Ovary (tissue), 7 donors: ENCODE measurements at regions not wholly inside any gene's neighbourhood (a gene's known extent, or its start where the extent isn't known, plus 50 kb on each side); places are given as distances from the start of the nearest gene placed in this dataset.

Experiments used
- DNase-seq, 5 donors: peaks; one replicate each; pipeline ENCODE4 v3.0.0-alpha.2; 2019 to 2020
- H3K27ac ChIP-seq, 2 donors: fragments of 200-600 bp; one replicate each; pipeline versions ENCODE4 v1.5.1 to v1.8.0; 2019 to 2022
- H3K27me3 ChIP-seq: fragments of 200-600 bp; one replicate; pipeline ENCODE4 v1.8.0; 2022
- H3K36me3 ChIP-seq: fragments of 200-600 bp; sonication (generic); one replicate; pipeline ENCODE4 v1.5.1; 2019
- H3K4me1 ChIP-seq: one replicate; pipeline ENCODE4 v1.8.1; 2013; ENCODE audit warnings: mild to moderate bottlenecking, moderate library complexity; ENCODE audit not compliant: insufficient read depth
- H3K4me3 ChIP-seq: fragments of 200-600 bp; sonication (generic); one replicate; pipeline ENCODE4 v1.5.1; 2017
- H3K9me3 ChIP-seq, 2 donors: fragments of 200-600 bp in 1 of 2; sonication (generic) in 1 of 2; one replicate each; pipeline versions ENCODE4 v1.5.1 to v1.8.1; 2013 to 2019; ENCODE audit warnings: mild to moderate bottlenecking in 1 of 2, moderate library complexity in 1 of 2
- EP300 ChIP-seq: sonication (generic); formaldehyde crosslinking; IDR thresholded peaks from one replicate; pipeline ENCODE4 v1.6.1; 2017; ENCODE audit warnings: antibody characterized with exemption
- POLR2A ChIP-seq: fragments of 450-650 bp; IDR thresholded peaks from one replicate; pipeline ENCODE4 v1.6.1; 2017; ENCODE audit warnings: antibody characterized with exemption, mild to moderate bottlenecking, moderate library complexity
- WGBS, 3 donors: extraction: QIAGEN DNeasy Blood & Tissue Kit in 1 of 3; methylation state at CpG; one replicate each; pipeline versions ENCODE4 v1.1.5 to v1.1.7; 2013 to 2017; 5-methylcytosine and 5-hydroxymethylcytosine counted together
- intact Hi-C, 4 donors: fragments of 100-400 bp; cut with DNase I; formaldehyde crosslinking; loops; one replicate each; pipeline versions ENCODE4 v1.11.0 to v1.15.1; 2022 to 2023
- TF ChIP-seq, protein P1 (sequence below), 3 donors: fragments of 450-650 bp in 2 of 3; fragments of 200-600 bp in 1 of 3; IDR thresholded peaks; one replicate each; pipeline versions ENCODE4 v1.5.1 to v1.8.0; 2016 to 2022; ENCODE audit warnings: antibody characterized with exemption in 3 of 3, mild to moderate bottlenecking in 1 of 3
- donor health status: DM: no; HTN: no; CAD: no; lungs with moderate emphysema.
- donor health status: DM: no; HTN: no; CAD: no.
- donor health status: Bipolar disorder and iron deficiency.
- donor health status: DM: no; HTN: no; CAD: no.
- donor health status: DM: yes; HTN: yes; CAD: no.

DNA sequence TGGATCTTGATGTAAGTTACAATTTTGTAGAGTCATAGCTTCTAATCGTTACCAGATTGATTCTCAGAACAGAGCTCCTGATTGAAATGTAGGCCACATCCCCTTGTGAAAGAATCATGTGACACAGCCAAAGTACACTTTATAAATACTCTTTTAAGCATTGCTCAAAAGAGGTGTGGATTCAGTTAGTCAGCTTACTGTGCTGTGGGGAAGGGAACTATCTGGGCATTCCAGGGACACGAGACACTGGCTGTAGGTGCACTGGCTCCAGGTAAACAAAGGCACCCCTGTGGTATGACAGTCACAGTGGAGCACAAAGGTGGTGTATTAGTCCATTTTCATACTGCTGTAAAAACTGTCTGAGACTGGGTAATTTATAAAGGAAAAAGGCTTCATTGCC, 222.8 kb downstream of the LIG4 start:
- DNase-seq = no peak
- no peak for TF ChIP-seq POLR2A
- Histone ChIP-seq H3K9me3 (no peaks in the 10 kb centered on the region), H3K36me3 (no peaks in the 10 kb centered on the region), H3K27me3 (no peaks in the 10 kb centered on the region), H3K4me1 (no peaks in the 10 kb centered on the region), H3K27ac (no peak overlapping the region), H3K4me3 (no peak overlapping the region)
- WGBS, 3 donors = 51 to 71% (median 57%) methylated on average over 2 of the region's 2 CpGs
- intact Hi-C loops = no loop called here

DNA sequence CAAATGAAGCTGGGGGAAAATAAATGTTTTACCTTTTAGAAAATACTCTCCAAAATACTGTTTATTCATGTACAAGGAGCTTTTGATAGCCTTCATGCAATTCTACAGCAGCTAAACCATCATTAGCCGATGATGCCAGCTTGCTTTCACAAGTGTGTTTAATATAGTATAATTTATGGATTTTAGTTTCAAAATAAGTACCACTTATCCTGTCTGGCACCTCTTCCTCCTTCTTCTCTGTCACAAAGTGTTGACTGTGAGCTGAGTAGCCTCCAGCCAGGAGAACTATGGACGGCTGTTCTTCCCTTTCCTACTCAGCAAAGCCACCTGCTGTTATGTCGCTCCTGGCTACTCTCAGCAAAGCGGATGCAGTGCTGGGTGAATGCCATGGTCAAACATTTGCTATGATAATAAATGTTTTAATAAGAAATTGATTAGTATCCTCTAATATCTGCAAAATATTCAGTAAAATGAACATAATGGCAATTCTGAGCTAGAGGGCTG, 238.2 kb downstream of the LIG4 start:
- Histone ChIP-seq H3K9me3 (no peaks in the 10 kb centered on the region), H3K4me3 (no peak overlapping the region), H3K36me3 (no peaks in the 10 kb centered on the region), H3K27ac (no peak overlapping the region), H3K27me3 (no peaks in the 10 kb centered on the region), H3K4me1 (no peaks in the 10 kb centered on the region)
- intact Hi-C loops = no loop called here
- TF ChIP-seq POLR2A = no peak
- TF ChIP-seq, protein P1, sequence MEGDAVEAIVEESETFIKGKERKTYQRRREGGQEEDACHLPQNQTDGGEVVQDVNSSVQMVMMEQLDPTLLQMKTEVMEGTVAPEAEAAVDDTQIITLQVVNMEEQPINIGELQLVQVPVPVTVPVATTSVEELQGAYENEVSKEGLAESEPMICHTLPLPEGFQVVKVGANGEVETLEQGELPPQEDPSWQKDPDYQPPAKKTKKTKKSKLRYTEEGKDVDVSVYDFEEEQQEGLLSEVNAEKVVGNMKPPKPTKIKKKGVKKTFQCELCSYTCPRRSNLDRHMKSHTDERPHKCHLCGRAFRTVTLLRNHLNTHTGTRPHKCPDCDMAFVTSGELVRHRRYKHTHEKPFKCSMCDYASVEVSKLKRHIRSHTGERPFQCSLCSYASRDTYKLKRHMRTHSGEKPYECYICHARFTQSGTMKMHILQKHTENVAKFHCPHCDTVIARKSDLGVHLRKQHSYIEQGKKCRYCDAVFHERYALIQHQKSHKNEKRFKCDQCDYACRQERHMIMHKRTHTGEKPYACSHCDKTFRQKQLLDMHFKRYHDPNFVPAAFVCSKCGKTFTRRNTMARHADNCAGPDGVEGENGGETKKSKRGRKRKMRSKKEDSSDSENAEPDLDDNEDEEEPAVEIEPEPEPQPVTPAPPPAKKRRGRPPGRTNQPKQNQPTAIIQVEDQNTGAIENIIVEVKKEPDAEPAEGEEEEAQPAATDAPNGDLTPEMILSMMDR (IDR thresholded peaks at IDR 0.05) = no peak
- TF ChIP-seq EP300 = no peak
- 76 to 82% (median 80%) methylated on average over 4 of the region's 4 CpGs for WGBS, 3 donors
- no peak for DNase-seq

DNA sequence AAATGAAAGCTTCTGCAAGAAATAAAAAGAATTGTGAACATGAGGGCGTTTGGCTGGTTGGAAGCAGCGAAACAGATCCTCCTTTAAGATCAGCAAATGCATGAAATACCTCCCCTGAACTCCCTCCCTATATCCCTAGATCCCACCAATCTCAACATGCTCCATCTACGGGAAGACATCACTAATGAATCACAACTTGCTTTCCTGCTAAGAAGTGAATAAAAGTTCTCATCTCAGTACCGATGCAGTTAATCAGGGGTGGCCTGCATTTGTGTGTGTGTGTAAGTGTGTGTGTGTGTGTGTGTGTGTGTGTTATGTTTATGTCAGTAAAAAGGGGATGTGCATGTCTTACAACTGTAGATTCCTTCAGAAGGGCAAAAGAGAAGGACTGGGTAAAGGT, 238.7 kb downstream of the LIG4 start:
- WGBS, 3 donors = 68 to 76% (median 72%) methylated on average over 4 of the region's 4 CpGs
- no peaks in the 10 kb centered on the region for H3K9me3 ChIP-seq
- TF ChIP-seq EP300 (no peak), POLR2A (no peak)
- TF ChIP-seq, protein P1 (IDR thresholded peaks at IDR 0.05) = no peak

DNA sequence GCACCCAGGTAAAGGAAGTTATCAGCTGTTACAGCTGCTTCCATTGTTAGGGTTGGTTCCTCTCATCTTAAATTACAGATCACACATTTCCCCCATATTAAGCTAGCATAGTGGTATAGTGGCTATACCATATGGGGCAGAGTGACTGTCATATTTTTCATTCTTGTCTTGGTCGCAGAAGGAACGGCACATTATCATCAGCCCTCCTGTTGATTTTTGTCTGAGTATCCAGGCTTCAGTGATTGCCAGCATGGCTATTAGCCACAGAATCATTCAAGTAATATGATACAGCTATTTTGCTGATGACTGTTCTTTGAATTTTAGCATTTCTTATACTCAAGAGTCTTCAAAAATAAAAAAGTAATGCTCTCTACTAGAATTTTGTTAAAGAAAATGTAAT, 240.9 kb downstream of the LIG4 start:
- DNase-seq = no peak
- intact Hi-C loops = no loop called here
- Histone ChIP-seq H3K36me3 (no peaks in the 10 kb centered on the region), H3K27ac (no peak overlapping the region), H3K27me3 (no peaks in the 10 kb centered on the region), H3K4me3 (no peak overlapping the region), H3K4me1 (no peaks in the 10 kb centered on the region), H3K9me3 (no peaks in the 10 kb centered on the region)
- TF ChIP-seq EP300 = no peak
- TF ChIP-seq, protein P1 (IDR thresholded peaks at IDR 0.05) = no peak
- TF ChIP-seq POLR2A = no peak
- WGBS, 3 donors = 58 to 90% (median 89%) methylated on average over 2 of the region's 2 CpGs

More for the DNA sequence above, 238.7 kb downstream of the LIG4 start:
- no peak overlapping the region for H3K4me3 ChIP-seq
- no peaks in the 10 kb centered on the region for H3K4me1 ChIP-seq
- H3K27ac ChIP-seq = no peak overlapping the region
- DNase-seq = no peak
- H3K36me3 ChIP-seq = no peaks in the 10 kb centered on the region
- H3K27me3 ChIP-seq = no peaks in the 10 kb centered on the region
- intact Hi-C loops = no loop called here

DNA sequence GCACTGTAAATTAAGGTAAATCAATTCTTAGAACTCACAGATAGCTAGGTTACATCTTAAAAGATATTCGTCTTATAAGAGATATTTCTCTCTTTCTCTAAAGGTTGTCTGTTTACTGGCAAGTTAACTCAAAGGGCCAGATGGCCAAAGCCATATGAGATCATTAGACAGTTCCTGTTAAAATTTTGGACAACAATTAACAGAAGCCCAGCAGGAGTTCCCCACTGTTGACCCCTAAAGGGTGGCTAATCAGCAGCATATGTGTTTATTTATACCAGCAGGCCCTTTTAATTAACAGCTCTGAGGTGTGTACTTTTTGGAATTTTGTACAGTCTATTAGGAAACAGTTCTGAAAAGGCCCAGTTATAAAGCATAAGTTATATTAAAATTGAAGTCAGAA, 245.8 kb downstream of the LIG4 start:
- Histone ChIP-seq H3K27ac (no peak overlapping the region), H3K4me3 (no peak overlapping the region), H3K36me3 (no peaks in the 10 kb centered on the region), H3K27me3 (peaks cover 2% of the 10 kb centered on the region), H3K9me3 (no peaks in the 10 kb centered on the region), H3K4me1 (no peaks in the 10 kb centered on the region)
- intact Hi-C loops = no loop called here
- 60 to 83% (median 62%) methylated on average over 1 of the region's 1 CpG for WGBS, 3 donors
- TF ChIP-seq, protein P1 (IDR thresholded peaks at IDR 0.05) = no peak
- no peak for TF ChIP-seq POLR2A
- TF ChIP-seq EP300 = no peak
- DNase-seq = no peak
